ENCODE measurements at regions not wholly inside any gene's neighbourhood (a gene's known extent, or its start where the extent isn't known, plus 50 kb on each side); places are given as distances from the start of the nearest gene placed in this dataset.

GRCh38 chr6:137685798-137686375, 181.2 kb upstream of the TNFAIP3 start:
- Histone ChIP-seq H2AFZ (ENCODE audit: low read length) (no peak overlapping the region), H4K5ac (ENCODE audit: insufficient read length, low read depth, low read length) (no peak overlapping the region), H3K4ac (ENCODE audit: low read depth, low read length) (no peak overlapping the region), H3K27me3 (ENCODE audit: insufficient read depth, low read length) (no peaks in the 10 kb centered on the region), H3K4me1 (ENCODE audit: insufficient read depth, low read length) (no peaks in the 10 kb centered on the region), H3K9ac (ENCODE audit: extremely low read depth, insufficient read length, low read length) (no peak overlapping the region), H3K14ac (ENCODE audit: insufficient read depth, low read length) (no peak overlapping the region), H4K8ac (replicated peaks; ENCODE audit: insufficient read length, low read depth, low read length) (no peak overlapping the region), H3K56ac (ENCODE audit: insufficient read length, low read depth, low read length) (no peak overlapping the region), H3K18ac (ENCODE audit: insufficient read length, low read depth, low read length) (no peak overlapping the region), H2BK20ac (ENCODE audit: low read depth, low read length, poor library complexity, severe bottlenecking) (no peak overlapping the region), H3K9me3 (ENCODE audit: control insufficient read depth, low read depth, low read length) (no peaks in the 10 kb centered on the region), H4K91ac (ENCODE audit: insufficient read length, low read depth, low read length) (no peak overlapping the region), H2AK5ac (ENCODE audit: insufficient read length, low read length) (no peak overlapping the region), H2BK5ac (ENCODE audit: insufficient read length, low read length) (no peak overlapping the region), H3K79me2 (ENCODE audit: insufficient read depth, low read length) (no peaks in the 10 kb centered on the region), H2BK12ac (ENCODE audit: insufficient read length, low read depth, low read length) (no peak overlapping the region), H3K23ac (ENCODE audit: insufficient read length, low read depth, low read length) (no peak overlapping the region), H2BK120ac (ENCODE audit: low read depth, low read length, poor library complexity, severe bottlenecking) (no peak overlapping the region), H3K79me1 (ENCODE audit: insufficient read depth, low read depth, low read length, poor library complexity, severe bottlenecking) (no peaks in the 10 kb centered on the region), H3K27ac (ENCODE audit: insufficient read length, low read depth, low read length) (no peak overlapping the region), H3T11ph (ENCODE audit: low read length) (no peak overlapping the region), H4K20me1 (ENCODE audit: control insufficient read depth, insufficient read depth, insufficient read length) (no peaks in the 10 kb centered on the region), H3K4me2 (ENCODE audit: insufficient read depth, insufficient read length, low read length) (no peak overlapping the region), H2BK15ac (ENCODE audit: low read depth, low read length) (no peak overlapping the region), H3K23me2 (ENCODE audit: insufficient read length, low read depth, low read length, poor library complexity, severe bottlenecking) (no peaks in the 10 kb centered on the region)
- DNase-seq, result no peak
- no peak for TF ChIP-seq CTCF (conservative IDR thresholded peaks at IDR 0.05)
- peaks cover 0 to 3% (median 0%) of the 10 kb centered on the region in 3 experiments; a peak in 3 of 7 replicates for H3K36me3 Mint-ChIP-seq (ENCODE audit: insufficient read depth in 1 of 3, low read depth in 3 of 3)
- H3K4me3 Mint-ChIP-seq, result no peak overlapping the region
- H3K27me3 Mint-ChIP-seq (ENCODE audit: low read depth), result no peaks in the 10 kb centered on the region
- H3K9me3 Mint-ChIP-seq, result peaks cover 2 to 3% of the 10 kb centered on the region in 2 experiments; a peak in 4 of 5 replicates
- no peaks in the 10 kb centered on the region for H3K4me1 Mint-ChIP-seq
- H3K27ac Mint-ChIP-seq, result no peak overlapping the region

All from H9 (cell line).